GM12874 (cell line): ENCODE measurements at regions not wholly inside any gene's neighbourhood (a gene's known extent, or its start where the extent isn't known, plus 50 kb on each side); places are given as distances from the start of the nearest gene placed in this dataset.

ENCODE experiments used
- CTCF ChIP-seq: IDR thresholded peaks from 2 replicates; pipeline ENCODE4 v1.5.1; 2011; ENCODE audit warnings: low read depth, mild to moderate bottlenecking, control low read depth, low read length, moderate library complexity; ENCODE audit not compliant: insufficient read depth

GRCh38 chr1:188949701-188950100, 1528.0 kb downstream of the BRINP3 start:
- TF ChIP-seq CTCF = no peak

- no peak for TF ChIP-seq CTCF
Observed at GRCh38 chr1:188958461-188959115, 1519.1 kb downstream of the BRINP3 start.

- TF ChIP-seq CTCF = no peak
Observed at GRCh38 chr1:188986745-188987417, 1490.8 kb downstream of the BRINP3 start.

- no peak for TF ChIP-seq CTCF
Observed at GRCh38 chr1:188988589-188988988, 1489.1 kb downstream of the BRINP3 start.

- no peak for TF ChIP-seq CTCF
Observed at GRCh38 chr1:188991221-188991930, 1486.3 kb downstream of the BRINP3 start.

- TF ChIP-seq CTCF = no peak
Observed at GRCh38 chr1:189007824-189008223, 1469.8 kb downstream of the BRINP3 start.

GRCh38 chr1:189021577-189021976, 1456.1 kb downstream of the BRINP3 start:
- TF ChIP-seq CTCF = no peak
